HG03565 (cell line): ENCODE measurements at regions not wholly inside any gene's neighbourhood (a gene's known extent, or its start where the extent isn't known, plus 50 kb on each side); places are given as distances from the start of the nearest gene placed in this dataset.

Source experiments
- ATAC-seq: cut with Tn5 transposase; IDR thresholded peaks from one replicate; pipeline ENCODE4 v1.9.1; 2021; ENCODE audit warnings: mild to moderate bottlenecking, moderate library complexity; ENCODE audit not compliant: unreplicated experiment

DNA sequence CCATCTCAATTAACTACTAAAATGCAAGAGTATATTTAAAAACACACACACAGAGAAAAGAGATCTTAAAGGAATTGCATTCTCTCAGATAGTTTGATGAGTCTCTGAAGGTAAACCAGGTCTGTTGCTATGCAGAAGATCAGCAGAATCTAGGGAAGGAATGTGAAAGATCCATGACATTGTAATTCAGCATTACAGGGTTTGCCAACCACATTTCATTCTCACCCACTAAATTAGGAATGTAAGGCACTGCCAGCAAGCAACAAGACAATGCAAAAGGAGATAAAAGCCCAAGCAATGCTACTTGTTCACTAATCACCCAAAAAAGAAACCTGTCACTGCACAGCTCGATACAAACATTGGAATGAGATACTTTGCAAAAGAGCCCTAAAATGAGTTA is 106.3 kb downstream of the LRIG3 start:
- no peak for ATAC-seq

DNA sequence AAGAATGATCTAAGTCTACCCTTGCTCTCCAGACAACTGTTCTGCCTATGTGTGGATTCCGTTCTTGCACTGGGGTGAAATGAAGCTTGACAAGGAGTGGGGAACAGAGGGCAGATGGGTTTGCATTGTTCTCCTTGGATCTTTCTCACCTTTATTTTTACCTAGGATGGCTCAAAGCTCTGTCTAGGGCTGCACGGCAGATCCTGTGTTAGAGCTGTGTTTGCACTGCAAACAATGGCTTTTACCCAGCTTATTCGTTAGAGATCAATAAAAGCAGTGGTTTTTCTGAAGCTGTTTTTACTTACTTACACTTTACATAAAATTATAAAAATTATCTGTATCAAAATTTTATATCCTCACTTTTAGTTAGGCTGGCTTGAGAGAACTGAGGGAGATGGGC is 105.1 kb downstream of the LRIG3 start:
- ATAC-seq: no peak

- ATAC-seq: no peak
Observed at GRCh38 chr12:58818546-58818945, 101.8 kb downstream of the LRIG3 start.

GRCh38 chr12:58819345-58819744 is 101.0 kb downstream of the LRIG3 start:
- ATAC-seq: no peak

DNA sequence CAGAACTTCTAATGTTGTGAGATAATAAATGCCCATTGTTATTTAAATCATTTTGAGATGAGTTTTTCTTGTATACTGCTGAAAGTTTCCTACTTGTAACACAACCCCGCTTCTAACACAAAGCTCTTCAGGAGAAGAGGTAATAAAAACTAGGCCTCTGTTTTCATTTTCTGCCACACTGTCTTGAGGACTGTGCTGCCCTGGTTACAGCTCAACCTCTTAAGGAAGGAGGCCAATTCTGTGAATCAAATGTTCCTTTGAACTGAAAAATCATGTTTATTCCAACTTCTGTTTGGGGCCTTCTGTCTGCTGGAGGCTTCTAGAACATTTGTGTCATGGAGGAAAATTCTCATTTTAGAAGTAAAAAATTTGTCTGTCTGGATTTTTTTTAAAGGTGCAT is 100.3 kb downstream of the LRIG3 start:
- ATAC-seq: no peak
